GM18499 (cell line): ENCODE measurements at regions not wholly inside any gene's neighbourhood (a gene's known extent, or its start where the extent isn't known, plus 50 kb on each side); places are given as distances from the start of the nearest gene placed in this dataset.

ENCODE experiments used
- ATAC-seq: cut with Tn5 transposase; IDR thresholded peaks from one replicate; pipeline ENCODE4 v1.9.1; 2021; ENCODE audit warnings: moderate number of reproducible peaks; ENCODE audit not compliant: insufficient read depth, unreplicated experiment

DNA sequence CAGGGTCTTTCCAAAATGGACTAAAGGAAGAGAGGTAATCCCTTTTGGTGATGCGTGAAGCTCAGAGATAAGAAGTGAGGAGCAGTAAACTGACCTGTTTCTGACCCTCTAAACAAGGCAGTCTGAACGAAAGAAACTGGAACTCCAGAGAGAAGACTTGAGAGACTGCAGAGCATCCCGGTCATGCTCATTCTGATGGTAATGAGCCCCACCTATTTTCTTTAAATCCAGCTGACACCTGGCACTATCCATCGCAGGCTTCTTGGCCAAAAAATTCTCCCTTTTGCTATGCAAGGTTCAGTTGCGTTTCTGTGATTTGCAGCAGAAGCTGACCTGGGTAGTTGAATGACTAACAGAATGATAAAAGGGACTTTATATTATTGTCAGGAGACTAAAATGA, 105.9 kb upstream of the KCNK2 start:
- no peak for ATAC-seq

DNA sequence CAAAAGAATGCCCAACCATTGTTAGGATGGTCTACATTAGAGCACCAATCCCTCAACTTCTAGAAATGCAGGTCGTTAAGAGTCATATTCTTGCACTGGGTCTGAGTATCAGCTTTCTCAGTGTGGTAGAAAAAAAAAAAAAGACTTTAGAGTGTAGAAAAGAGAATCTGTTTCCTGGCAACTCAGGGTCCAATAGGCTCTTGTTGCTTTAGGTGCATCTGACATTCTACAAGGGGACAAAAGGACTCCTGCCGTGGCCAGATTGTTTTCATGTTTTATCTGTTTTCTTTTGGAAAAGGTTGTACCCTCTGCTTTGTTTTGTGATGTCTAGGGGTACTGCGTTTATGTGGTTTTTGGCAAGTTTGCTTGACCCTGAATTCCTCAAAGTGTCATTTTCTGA, 105.4 kb upstream of the KCNK2 start:
- no peak for ATAC-seq

DNA sequence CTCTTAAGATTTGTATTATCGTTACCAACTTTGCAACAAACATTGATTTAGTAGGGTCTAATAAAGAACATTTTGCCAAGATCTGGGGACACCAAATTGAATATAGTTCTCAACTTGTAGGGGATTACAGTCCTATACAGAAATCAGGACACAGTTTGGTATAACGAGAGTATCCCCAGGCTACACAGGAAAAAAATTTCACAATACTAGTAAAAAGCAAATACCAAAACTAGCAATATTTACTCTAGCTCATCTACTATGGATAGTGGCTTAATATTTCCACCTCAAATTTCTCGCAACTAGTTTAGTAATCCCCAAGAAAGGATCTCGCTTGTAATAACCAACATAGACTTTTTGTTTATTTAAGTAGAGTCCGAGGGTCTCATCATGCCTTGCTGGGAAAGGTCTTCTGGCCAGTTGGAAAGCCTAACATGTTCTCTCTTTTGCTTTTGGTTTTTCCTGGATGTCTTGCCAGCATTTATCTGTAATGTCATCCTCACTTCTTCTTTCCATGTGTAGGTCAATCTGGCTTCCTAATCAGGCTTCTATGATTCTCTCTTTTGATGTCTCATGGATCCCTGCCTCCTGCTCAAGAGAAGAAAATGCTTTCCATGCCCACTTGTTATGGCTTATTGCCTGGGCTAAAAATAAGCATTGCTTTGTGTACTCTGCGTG, 104.7 kb upstream of the KCNK2 start:
- no peak for ATAC-seq

DNA sequence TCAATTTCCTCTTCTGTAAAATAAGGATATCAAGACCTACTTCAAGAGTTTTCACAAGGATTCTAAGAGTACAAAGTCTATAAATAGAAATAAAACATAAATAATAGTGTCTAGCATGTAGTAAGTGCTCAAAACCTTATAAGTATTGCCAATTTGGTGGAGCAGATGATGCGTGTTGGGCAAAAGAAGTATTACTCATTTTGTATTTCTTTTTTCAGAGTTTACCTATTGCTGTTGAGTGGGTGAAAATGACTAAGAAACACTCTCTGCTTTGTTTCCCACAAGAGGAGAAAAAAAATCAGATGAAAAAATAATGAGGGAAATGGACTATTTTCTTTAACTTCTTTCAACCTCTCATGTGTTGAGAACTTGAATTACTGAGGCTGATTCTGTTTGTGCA, 103.3 kb upstream of the KCNK2 start:
- no peak for ATAC-seq

DNA sequence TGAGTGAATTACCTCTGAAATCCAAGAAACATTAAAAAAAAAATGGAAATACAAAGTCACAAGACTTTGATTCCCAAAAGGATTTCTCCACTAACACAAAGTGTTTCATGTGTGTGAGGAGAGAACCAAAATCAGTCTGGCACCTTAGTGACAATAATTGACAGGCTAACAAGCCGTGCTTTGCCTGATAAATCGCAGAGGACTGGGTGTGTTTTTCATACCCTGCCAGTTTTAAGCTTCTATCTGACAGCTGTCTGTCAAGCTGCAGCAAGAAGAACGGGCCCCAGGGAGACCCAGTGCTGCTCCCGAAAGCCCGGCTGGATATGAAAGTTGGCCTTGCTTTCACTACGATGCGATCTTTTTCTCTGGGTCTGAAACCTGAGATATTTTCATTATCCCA, 101.6 kb upstream of the KCNK2 start:
- no peak for ATAC-seq

DNA sequence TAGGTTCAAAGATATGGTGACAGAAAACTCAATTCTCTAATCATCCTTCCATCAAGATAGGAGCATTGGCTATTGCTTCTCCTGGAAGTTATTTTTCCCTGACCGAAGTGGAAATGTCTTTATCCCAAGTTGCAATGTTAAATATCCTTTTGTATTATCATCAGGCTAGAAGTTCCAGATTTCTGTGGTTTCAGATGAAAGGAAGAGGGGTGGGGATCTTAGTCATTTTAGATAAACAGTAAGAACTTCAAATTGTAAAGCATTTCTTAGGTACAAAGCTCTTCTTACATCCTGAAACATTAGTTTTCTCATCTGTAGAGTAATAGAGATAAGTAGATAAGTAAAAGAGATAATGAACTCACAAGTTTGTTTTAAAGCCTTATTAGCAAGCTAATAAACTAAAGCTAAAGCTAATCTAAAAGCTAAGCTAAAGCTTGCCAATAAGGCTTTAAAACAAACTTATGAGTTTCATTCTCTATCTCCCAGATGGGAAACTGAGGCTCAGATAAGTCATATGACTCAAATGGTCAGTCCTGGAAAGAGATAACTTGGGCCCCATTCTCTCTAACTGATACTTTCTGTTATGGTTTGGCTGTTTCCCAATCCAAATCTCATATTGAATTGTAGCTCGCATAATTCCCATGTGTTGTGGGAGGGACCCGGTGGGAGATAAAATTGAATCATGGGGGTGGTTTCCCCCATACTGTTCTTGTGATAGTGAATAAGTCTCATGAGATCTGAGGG, 99.2 kb upstream of the KCNK2 start:
- no peak for ATAC-seq

DNA sequence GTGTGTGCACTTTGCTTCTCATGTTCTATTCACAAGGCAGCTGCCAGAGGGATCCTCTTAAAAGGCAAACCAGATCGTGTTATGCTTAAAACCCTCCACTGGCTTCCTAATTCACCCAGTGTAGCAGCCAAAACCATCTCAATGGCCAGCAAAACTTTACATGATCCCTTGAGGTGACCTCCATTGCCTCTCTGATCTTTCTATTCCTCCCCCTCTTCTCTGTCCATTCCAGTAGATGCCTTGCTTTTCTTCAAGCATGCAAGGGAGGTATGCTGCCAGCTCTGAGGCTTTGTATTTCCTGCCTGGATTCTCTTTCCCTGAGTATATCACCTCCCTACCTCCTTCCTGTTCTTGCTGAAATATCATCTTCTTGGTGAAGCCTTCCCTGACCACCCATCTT, 93.2 kb upstream of the KCNK2 start:
- no peak for ATAC-seq

DNA sequence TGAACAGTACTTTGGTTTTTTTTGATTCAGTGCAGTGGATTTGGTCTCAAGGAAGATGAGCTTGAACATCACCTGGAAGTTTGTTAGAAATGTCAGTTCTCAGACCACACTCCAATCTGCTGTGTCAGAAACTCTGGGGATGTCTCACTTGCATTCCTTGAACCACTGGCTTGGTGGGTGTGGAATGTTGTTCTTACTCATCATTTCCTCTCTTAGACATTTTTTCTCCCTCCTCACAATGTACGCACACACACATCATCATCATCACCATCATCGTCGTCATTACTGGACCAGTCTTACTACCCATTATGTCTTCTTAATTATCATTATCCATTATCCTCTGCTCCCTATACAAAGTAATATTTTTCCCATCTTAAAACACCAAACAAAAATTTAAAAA, 91.9 kb upstream of the KCNK2 start:
- no peak for ATAC-seq

DNA sequence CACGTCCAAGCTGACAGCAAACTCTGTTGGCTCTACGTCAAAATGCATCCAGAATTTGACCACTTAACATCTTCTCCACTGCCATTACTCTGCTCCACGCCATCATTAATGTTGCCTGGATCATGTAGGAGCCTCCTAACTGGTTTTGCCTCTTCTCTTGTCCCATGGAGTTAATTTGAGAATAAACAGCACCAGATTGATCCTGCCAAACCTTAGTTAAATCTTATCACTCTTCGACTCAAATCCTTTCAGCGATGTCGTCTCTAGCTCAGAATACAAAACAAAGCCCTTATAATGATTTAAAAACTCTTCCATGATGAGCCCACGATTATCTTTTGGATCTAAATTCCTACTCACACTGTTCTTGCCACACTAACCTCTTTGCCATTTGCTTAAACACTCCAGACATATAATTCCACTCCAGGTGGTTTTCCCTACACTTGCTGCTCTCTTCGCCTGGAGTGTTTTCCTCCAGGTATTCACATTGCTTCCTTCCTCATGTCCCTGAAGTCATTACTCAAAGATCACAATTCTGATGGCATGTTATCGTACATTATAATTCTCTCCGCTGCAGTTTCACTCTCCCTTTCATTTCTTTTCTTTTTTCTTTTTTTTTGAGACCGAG, 90.7 kb upstream of the KCNK2 start:
- ATAC-seq, result no peak

DNA sequence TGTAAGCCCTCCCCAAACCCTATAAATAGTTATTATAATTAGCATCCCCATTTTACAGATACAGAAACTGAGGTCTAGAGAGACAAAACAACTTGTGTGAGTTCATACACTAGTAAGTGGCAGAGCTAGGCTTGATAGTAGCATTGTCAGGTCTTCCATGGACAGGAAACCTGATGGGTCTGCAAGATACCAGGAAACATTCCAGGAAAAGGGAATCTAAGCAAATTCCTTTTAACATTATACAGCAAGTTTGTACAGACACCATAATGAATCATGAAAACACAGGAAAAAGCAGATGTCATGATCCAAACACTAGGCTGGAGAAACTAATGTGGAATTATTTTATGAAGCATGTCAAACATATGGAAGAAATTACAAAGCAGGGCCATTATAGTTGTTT, 89.1 kb upstream of the KCNK2 start:
- ATAC-seq, result no peak

DNA sequence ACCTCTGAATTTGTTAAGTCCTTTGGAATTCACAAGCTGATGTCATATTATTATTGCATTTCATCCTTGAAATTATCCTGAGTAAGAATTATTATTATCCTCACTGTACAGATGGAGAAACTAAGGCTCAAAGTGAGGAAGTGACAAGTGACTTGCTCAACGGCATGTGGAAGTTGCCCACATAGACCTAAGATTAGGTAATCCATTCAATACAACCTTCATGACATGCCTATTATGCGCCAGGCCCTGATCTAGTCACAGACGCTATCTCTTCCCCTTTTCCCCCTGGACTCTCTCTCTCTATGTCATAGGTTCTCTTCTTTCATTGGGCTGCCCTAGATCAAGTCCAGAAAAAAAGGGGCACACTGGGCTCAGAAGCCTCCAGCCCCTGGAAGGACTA, 84.9 kb upstream of the KCNK2 start:
- no peak for ATAC-seq

DNA sequence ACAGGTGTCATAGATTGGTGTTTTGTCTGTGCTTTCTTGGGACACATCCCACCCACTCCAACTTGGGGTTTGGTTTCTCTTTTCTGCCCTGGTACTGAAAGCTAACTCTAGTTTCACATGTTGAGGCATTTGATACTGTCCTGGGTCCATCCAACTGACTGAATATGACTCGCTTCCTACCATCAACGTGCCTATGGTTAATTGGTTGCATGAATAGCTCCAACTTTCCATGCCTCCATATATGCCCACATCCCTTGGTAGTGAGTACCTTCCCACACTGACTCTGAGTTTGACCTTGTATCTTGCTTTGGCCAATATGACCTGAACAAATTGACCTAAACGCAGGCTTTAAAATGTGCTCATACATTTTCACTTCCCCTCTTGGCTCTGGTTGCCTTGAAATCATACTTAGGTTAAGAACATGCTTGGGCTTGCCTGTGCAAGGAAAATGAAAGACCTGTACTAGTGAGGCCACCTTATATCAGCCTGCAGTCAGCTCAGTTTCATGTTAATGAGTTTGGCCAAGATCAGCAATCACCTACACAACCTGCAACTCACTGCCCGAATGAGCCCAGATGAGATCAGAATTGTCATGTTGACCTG, 81.0 kb upstream of the KCNK2 start:
- ATAC-seq, result peak; percentile 93

DNA sequence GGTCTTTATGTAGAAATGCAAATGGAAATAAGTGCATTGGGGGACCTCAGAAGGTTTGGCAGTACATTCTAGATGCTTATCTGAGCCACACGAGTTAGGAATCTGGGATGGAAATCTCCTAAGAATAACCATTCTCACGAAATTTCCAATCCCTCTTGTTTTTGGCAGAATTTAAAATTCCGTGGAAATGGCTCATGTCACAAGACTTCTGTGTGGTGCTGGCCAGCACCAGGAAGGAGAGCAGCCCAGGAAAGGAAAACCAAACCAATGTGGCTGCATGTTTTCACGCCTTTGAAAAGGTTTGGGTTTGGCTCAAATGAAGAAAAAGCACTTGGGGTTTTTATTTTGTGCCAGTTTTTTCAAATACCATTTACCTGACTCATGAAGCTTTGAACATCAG, 80.1 kb upstream of the KCNK2 start:
- ATAC-seq, result no peak

DNA sequence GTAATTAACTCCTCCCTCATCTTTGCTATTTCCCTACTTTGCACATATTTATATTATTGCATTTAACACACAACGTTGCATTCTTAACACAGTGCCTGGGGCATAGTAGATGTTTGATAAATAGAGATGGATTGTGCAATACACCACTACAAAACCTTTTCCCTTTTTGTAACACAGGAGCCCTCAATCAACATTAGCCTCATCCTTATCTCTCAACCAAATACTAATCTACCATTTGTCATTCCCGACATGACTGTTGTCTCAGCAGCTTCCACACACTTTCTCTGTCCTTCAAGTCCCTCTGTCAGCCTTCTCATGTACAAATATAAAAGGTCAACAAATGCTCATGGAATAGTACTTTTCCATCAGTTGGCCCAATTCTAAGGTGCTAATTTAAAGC, 78.9 kb upstream of the KCNK2 start:
- ATAC-seq, result no peak

DNA sequence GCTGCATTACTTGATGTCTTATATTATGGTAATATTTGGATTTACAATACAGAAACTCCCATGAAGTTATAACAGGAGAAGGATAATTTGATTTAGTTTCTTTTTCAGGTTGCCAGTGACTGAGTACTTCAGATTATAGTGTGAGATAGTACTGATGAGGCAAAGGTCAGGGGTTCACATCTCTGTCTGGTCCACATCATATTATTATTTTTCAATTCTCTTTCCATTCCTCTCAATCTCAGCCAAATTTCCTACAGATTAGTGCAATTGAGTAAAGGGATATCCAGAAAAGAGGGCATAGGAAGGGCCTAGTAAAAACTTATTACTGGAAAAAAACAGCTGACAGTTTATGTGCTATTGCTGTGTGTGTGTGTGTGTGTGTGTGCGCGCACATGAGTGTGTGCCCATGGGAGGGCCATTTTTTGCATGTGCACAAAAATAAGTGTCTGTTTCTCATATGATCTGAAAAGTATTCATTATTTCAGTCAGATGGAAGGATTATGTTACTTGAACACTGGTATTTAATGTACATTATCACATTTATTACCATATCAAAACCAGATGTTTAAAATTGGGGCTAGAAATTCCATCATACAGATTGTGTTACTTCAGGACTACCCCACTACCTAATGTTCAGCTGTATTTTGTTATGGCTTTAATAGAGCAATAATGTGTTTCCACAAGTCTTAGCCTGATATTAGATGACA, 78.3 kb upstream of the KCNK2 start:
- no peak for ATAC-seq

DNA sequence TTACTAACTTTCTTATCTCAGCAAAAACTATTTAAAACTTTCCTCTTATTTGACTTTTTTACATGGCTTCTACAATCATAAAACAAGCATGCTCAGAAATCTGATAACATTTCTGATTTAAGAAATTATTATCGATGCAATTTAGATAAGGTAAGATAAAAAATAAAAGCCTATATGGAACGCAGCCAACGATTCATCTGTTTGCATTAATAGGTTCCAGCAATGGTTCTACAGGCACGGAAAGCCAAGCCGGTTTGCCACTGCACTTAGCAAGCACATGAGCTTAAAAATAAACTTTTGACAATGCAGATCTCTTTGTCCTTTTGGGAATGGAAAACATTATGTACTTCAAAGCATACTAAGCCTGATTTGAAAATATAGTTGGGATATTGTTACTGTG, 77.5 kb upstream of the KCNK2 start:
- ATAC-seq, result no peak

DNA sequence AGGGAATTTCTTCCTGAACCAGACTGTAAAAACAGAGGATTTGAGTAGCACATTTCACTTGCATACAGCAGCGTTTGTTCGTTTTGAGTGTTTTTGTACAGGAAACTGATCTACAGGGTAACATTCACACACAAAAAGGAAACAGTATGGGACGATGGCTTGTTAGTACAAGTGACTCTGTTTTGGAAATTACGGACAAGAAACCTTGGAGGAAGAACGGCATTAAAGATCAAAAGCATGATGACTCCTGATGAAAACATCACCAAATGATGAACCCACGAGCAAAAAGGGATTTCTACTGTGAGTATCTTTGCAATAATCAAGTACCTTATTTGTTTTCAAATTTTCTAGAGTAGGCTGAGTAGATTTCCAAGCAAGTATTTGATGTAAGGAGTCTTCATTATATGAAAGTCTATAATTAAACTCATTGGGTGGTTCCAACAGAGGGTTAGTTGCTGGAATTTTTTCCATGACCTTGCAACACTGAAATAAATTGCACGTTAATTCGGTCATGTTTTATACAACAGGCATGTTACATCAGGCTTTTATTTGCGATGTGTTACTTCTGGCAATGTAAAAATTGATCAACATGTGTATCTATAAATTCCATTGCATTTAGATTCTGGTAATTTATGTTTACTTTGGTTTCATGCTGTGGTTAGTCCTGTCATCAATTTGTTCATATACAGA, 76.7 kb upstream of the KCNK2 start:
- ATAC-seq, result no peak

DNA sequence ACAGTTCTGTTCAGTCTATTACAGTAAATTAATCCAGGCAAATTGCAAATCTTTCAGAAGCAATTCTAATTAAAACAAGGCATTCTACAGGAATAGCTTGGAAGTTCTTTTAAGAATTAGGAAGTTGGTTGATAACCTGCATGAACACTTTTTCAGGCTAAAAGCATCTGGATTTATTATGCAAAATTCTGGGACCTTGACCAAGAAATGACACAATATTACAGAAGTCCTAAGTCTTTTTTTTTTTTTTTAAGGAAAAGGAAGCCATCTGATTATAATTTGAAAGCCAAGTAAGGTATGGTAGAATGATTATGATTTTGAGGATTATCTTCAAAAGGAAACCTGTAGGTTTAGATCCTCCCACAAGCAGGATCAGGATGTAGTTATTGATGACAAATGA, 74.7 kb upstream of the KCNK2 start:
- ATAC-seq, result no peak

DNA sequence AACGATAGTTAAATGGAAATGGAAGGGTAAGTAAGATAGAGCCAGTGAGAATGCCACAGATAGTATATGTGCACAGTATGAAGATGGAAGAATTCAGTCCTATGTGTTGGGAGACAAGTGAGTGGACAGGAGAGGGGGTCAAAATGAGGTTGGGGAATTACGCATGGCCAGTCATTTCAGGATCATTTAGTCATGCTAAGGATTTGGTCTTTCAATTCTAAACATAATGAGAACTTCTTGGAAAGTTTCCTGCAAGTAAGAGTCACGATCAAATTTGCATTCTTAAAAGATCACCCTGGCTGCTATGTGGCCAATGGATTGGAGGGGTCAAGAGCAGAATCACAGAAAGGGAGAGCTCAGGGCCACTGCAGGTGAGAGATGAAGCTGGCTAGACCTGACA, 64.0 kb upstream of the KCNK2 start:
- ATAC-seq, result no peak

DNA sequence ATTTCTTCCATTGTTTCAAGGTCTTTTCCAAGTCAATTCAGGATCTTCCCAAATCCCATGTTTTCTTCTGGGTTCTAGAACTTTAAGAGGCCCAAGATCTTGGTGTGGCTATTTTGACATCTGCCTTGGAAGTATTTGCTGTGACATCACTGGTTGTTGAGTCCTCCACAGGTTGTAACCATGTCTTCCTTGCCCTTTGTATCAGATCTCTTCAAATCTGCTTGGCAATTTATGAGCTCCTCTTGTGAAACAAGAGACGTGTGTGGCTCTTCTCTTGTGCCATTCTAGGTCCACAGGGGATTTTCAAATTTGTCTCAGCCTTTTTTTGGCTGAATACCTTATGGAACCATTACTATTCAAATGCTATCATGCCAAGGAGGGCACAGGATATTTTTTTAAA, 60.3 kb upstream of the KCNK2 start:
- ATAC-seq, result no peak
